Stomach (tissue), 4 donors: ENCODE measurements at regions not wholly inside any gene's neighbourhood (a gene's known extent, or its start where the extent isn't known, plus 50 kb on each side); places are given as distances from the start of the nearest gene placed in this dataset.

Experiments used
- EP300 ChIP-seq: sonication (generic); formaldehyde crosslinking; IDR thresholded peaks from one replicate; pipeline ENCODE4 v1.6.1; 2017; ENCODE audit warnings: antibody characterized with exemption
- POLR2A ChIP-seq, 4 donors: fragments of 450-650 bp; IDR thresholded peaks; one replicate each; pipeline ENCODE4 v1.6.1; 2016; ENCODE audit warnings: antibody characterized with exemption in 4 of 4, control low read depth in 2 of 4, mild to moderate bottlenecking in 1 of 4, moderate library complexity in 1 of 4
- POLR2AphosphoS5 ChIP-seq, 3 donors: sonication (generic); formaldehyde crosslinking; IDR thresholded peaks; one replicate each; pipeline ENCODE4 v1.6.1; 2016; ENCODE audit warnings: antibody characterized with exemption in 3 of 3
- TF ChIP-seq, protein P1 (sequence below), 7 experiments: fragments of 450-650 bp in 4 of 7; fragments of 200-600 bp in 3 of 7; sonication (generic) in 3 of 7; IDR thresholded peaks; one replicate each; pipeline ENCODE4 v1.5.1; 2016 to 2019; ENCODE audit warnings: antibody characterized with exemption in 7 of 7, control low read depth in 2 of 7, mild to moderate bottlenecking in 1 of 7

DNA sequence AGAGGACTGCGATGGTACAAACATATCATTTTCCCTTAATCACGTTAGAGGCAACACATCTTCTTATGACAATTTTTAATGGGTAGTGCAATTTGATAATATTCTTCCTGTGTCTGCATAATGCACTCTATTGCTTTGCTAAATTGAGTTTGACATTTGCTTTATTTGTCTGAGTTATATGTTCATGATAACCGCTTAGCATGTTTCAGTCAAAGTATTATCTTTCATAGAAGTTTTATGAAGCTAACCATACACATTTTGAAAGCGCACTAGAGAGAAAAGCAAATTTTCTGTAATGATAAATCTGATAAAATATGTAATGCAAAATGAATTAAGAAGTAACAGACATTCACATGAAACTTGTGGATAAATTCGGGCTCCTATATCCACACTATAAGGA is 1276.9 kb downstream of the ZPLD1 start:
- TF ChIP-seq, protein P1, sequence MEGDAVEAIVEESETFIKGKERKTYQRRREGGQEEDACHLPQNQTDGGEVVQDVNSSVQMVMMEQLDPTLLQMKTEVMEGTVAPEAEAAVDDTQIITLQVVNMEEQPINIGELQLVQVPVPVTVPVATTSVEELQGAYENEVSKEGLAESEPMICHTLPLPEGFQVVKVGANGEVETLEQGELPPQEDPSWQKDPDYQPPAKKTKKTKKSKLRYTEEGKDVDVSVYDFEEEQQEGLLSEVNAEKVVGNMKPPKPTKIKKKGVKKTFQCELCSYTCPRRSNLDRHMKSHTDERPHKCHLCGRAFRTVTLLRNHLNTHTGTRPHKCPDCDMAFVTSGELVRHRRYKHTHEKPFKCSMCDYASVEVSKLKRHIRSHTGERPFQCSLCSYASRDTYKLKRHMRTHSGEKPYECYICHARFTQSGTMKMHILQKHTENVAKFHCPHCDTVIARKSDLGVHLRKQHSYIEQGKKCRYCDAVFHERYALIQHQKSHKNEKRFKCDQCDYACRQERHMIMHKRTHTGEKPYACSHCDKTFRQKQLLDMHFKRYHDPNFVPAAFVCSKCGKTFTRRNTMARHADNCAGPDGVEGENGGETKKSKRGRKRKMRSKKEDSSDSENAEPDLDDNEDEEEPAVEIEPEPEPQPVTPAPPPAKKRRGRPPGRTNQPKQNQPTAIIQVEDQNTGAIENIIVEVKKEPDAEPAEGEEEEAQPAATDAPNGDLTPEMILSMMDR (IDR thresholded peaks at IDR 0.05) = no peak
- TF ChIP-seq POLR2A (IDR thresholded peaks at IDR 0.05) (no peak), EP300 (no peak), POLR2AphosphoS5 (IDR thresholded peaks at IDR 0.05) (no peak)
